Suprapubic skin (tissue), 4 donors: ENCODE measurements at regions not wholly inside any gene's neighbourhood (a gene's known extent, or its start where the extent isn't known, plus 50 kb on each side); places are given as distances from the start of the nearest gene placed in this dataset.
"Not testable (repeated sequence)": the region's sequence is repeated elsewhere in the genome, so short reads cannot be mapped to it uniquely, and the experiment has no call there.

Experiments used
- DNase-seq, 2 donors: peaks; one replicate each; pipeline ENCODE4 v3.0.0-alpha.2; 2019; ENCODE audit warnings: low spot score in 2 of 2
- H3K27ac ChIP-seq: fragments of 200-600 bp; sonication (generic); one replicate; pipeline ENCODE4 v1.5.1; 2019
- H3K27me3 ChIP-seq: fragments of 200-600 bp; sonication (generic); one replicate; pipeline ENCODE4 v1.5.1; 2019
- H3K36me3 ChIP-seq: fragments of 200-600 bp; sonication (generic); one replicate; pipeline ENCODE4 v1.5.1; 2019
- H3K4me1 ChIP-seq: fragments of 200-600 bp; sonication (generic); one replicate; pipeline ENCODE4 v1.5.1; 2019
- H3K4me3 ChIP-seq: fragments of 200-600 bp; sonication (generic); one replicate; pipeline ENCODE4 v1.5.1; 2019; ENCODE audit warnings: mild to moderate bottlenecking
- H3K9me3 ChIP-seq: fragments of 200-600 bp; sonication (generic); one replicate; pipeline ENCODE4 v1.5.1; 2019
- EP300 ChIP-seq: sonication (generic); formaldehyde crosslinking; IDR thresholded peaks from one replicate; pipeline ENCODE4 v1.6.1; 2017; ENCODE audit warnings: antibody characterized with exemption
- POLR2A ChIP-seq, 2 donors: fragments of 450-650 bp; IDR thresholded peaks; one replicate each; pipeline ENCODE4 v1.6.1; 2017; ENCODE audit warnings: antibody characterized with exemption in 2 of 2, mild to moderate bottlenecking in 2 of 2, moderate library complexity in 2 of 2
- POLR2AphosphoS5 ChIP-seq, 3 donors: sonication (generic); formaldehyde crosslinking; IDR thresholded peaks; one replicate each; pipeline ENCODE4 v1.6.1; 2017; ENCODE audit warnings: antibody characterized with exemption in 3 of 3
- WGBS: methylation state at CpG from one replicate; pipeline ENCODE4 v1.1.5; 2018; 5-methylcytosine and 5-hydroxymethylcytosine counted together
- TF ChIP-seq, protein P1 (sequence below), 2 donors: fragments of 200-600 bp in 1 of 2; fragments of 450-650 bp in 1 of 2; sonication (generic) in 1 of 2; IDR thresholded peaks; one replicate each; pipeline ENCODE4 v1.5.1; 2016 to 2019; ENCODE audit warnings: antibody characterized with exemption in 2 of 2, mild to moderate bottlenecking in 1 of 2, moderate library complexity in 1 of 2

DNA sequence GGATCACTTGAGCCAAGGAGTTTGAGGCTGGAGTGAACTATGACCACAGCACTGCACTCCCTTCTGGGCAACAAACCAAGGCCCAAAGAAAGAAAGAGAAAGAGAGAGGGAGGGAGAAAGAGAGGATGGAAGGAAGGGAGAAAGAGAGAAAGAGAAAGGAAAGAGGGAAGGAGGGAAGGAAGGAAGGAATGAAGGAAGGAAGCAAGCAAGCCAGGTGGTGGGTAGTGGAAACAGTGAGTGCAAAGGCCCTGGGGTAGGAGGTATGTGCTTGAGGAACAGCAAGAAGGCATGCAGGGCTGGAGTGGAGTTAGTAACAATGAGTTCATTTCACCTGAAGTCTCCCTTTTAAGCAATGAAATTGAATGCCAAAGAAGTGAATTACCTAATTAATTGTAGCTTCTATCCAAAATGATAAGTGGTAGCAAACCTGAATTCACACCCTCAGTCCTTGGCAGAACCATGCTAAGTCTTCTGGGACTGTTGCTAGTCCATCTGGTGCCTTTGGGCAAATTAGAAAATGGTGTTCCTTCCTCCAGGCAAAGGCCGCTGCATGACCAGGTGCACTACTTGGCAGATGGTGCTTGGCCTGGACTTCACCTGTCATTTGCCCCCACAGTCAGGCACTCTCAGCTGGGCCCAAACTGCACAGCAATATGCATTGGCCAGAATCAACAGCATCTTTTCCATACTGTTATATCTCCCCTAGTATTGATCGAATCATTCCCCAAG lies 67.4 kb upstream of the MPP7 start:
- no peak for DNase-seq
- H3K9me3 ChIP-seq, result no peaks in the 10 kb centered on the region
- H3K4me1 ChIP-seq, result no peaks in the 10 kb centered on the region
- H3K27ac ChIP-seq, result no peak overlapping the region
- no peak overlapping the region for H3K4me3 ChIP-seq
- WGBS, result 100% methylated on average over 2 of the region's 2 CpGs
- no peaks in the 10 kb centered on the region for H3K36me3 ChIP-seq
- no peaks in the 10 kb centered on the region for H3K27me3 ChIP-seq
- TF ChIP-seq POLR2A (IDR thresholded peaks at IDR 0.05) (no peak), EP300 (no peak), POLR2AphosphoS5 (IDR thresholded peaks at IDR 0.05) (no peak)
- TF ChIP-seq, protein P1, sequence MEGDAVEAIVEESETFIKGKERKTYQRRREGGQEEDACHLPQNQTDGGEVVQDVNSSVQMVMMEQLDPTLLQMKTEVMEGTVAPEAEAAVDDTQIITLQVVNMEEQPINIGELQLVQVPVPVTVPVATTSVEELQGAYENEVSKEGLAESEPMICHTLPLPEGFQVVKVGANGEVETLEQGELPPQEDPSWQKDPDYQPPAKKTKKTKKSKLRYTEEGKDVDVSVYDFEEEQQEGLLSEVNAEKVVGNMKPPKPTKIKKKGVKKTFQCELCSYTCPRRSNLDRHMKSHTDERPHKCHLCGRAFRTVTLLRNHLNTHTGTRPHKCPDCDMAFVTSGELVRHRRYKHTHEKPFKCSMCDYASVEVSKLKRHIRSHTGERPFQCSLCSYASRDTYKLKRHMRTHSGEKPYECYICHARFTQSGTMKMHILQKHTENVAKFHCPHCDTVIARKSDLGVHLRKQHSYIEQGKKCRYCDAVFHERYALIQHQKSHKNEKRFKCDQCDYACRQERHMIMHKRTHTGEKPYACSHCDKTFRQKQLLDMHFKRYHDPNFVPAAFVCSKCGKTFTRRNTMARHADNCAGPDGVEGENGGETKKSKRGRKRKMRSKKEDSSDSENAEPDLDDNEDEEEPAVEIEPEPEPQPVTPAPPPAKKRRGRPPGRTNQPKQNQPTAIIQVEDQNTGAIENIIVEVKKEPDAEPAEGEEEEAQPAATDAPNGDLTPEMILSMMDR (IDR thresholded peaks at IDR 0.05), result no peak

DNA sequence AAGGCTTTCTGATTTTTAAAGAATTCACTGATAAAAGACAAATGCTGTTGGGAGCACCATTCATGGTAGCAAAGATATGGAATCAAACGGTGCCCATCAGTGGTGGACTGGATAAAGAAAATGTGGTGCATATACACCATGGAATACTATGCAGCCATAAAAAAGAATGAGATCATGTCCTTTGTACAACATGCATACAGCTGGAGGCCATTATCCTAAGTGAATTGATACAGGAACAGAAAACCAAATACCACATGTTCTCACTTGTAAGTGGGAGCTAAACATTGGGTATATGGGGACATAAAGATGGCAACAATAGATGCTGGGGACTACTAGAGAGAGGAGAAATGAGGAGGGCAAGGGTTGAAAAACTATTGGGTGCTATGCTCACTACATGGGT lies 68.8 kb upstream of the MPP7 start:
- WGBS, result 91% methylated on average over 1 of the region's 1 CpG
- H3K27me3 ChIP-seq, result not testable (repeated sequence)

DNA sequence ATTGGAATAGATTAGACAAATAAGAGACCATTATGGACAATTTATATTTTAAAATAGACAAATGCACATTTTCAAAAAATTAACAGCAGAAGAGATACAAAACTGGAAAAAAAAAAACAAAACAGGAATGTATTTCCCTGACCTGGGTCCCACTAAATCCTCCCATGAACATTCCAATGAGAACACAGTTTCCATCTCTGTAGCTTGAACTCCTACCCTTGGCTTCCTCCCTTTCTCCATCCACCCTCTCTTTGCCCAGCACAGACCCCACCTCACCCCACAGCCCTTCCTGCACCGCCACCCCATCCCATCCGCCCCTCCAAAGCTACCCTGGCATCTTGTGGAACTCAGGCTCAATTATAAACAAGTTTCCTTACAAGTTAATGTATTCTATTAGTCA lies 71.2 kb upstream of the MPP7 start:
- Histone ChIP-seq H3K36me3 (no peaks in the 10 kb centered on the region), H3K27me3 (no peaks in the 10 kb centered on the region), H3K4me3 (no peak overlapping the region), H3K9me3 (no peaks in the 10 kb centered on the region), H3K4me1 (no peaks in the 10 kb centered on the region), H3K27ac (no peak overlapping the region)
- DNase-seq, result no peak
- WGBS, result 78% methylated on average over 2 of the region's 2 CpGs
- TF ChIP-seq POLR2AphosphoS5 (IDR thresholded peaks at IDR 0.05), result no peak
- TF ChIP-seq, protein P1 (IDR thresholded peaks at IDR 0.05), result no peak
- no peak for TF ChIP-seq EP300

More for the DNA sequence above, 68.8 kb upstream of the MPP7 start:
- not testable (repeated sequence) for H3K27ac ChIP-seq, DNase-seq, H3K9me3 ChIP-seq, H3K36me3 ChIP-seq, H3K4me1 ChIP-seq, H3K4me3 ChIP-seq

DNA sequence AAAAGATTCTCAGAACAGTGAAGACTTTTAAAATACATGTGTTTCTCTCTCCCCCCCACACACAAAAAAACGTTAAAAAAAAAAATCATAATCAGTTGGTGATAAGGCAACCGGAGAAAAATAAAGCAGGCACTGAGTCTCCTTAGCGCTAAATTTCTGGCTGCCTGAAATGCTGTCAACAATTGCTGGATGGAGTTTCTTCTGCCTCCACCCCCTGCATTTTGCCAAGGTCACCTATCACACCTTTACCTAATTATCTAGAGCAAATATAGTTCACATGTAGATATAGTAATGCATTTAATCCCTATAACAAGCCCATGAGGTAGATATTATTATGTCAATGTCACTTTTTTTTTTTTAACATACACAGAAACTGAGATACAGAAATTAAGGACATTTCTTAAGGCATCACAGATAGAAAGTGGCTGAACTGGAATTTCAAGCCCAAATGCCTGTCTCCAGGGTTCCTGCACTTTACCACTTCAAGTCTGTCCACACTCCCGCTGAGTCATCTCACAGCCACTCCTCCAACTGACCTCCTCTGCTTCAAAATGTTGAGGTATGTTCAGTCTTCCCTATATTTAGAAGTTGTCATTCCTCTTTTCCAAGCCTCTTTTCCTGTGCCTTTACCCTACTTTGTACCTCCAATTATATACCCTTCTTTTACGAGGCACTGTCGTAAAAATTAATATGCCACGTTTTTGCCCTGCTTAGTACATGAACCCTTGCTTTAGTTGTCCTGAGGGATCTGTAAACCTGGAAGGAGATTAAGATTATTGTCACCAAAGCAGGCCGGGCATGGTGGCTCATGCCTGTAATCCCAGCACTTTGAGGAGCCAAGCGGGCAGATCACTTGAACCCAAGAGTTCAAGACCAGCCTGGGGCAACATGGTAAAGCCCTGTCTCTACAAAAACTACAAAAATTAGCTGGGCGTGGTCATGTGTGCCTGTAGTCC lies 72.8 kb upstream of the MPP7 start:
- Histone ChIP-seq H3K27ac (no peak overlapping the region), H3K27me3 (no peaks in the 10 kb centered on the region), H3K9me3 (no peaks in the 10 kb centered on the region), H3K36me3 (no peaks in the 10 kb centered on the region), H3K4me1 (no peaks in the 10 kb centered on the region), H3K4me3 (no peak overlapping the region)
- TF ChIP-seq POLR2A (IDR thresholded peaks at IDR 0.05) (no peak), EP300 (no peak)
- TF ChIP-seq, protein P1 (IDR thresholded peaks at IDR 0.05), result no peak
- DNase-seq, result no peak
- WGBS, result 100% methylated on average over 1 of the region's 10 CpGs

DNA sequence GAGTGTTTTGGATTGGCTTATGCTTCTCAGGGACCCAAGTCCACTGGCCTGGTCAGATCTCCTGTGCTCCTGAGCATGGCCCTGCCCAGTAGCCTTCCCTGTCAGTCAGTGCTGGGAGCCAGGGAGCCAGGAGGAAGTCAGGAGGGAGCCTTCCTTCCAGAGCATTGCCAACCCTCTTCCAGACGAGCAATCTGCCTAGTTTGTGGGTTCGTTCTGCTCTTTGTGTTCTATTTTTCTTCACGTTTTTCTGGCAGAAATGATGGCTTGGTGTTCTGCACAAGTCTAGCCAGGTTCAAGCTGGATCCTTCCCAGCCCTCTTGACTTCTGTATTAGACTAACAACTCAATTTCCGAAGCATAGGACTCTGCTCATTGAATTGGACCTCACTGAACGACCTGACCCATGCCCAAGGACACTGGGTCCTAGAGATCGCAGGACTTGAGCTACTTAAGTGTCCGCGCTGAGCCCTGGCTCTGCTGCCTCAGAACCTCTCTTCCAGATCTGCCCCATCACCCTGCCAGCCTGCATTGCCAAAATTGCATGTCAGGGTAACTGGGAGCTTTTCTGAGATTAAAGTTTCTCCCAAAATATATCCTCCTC lies 76.2 kb upstream of the MPP7 start:
- TF ChIP-seq POLR2A (IDR thresholded peaks at IDR 0.05), result no peak
- TF ChIP-seq EP300, result no peak
- TF ChIP-seq, protein P1 (IDR thresholded peaks at IDR 0.05), result no peak
- no peak for TF ChIP-seq POLR2AphosphoS5 (IDR thresholded peaks at IDR 0.05)
- DNase-seq, result no peak
- Histone ChIP-seq H3K9me3 (no peaks in the 10 kb centered on the region), H3K36me3 (no peaks in the 10 kb centered on the region), H3K4me1 (peaks cover 8% of the 10 kb centered on the region), H3K4me3 (no peak overlapping the region), H3K27me3 (no peaks in the 10 kb centered on the region), H3K27ac (no peak overlapping the region)
- 28% methylated on average over 8 of the region's 8 CpGs for WGBS
